Endothelial cell of umbilical vein (primary cell): ENCODE measurements at regions not wholly inside any gene's neighbourhood (a gene's known extent, or its start where the extent isn't known, plus 50 kb on each side); places are given as distances from the start of the nearest gene placed in this dataset.
A peak's percentile ranks its signal among the peaks of the same experiment; 100 is the strongest.

Source experiments
- BruUV-seq: library from RNA; stranded (reverse); fragments of 400-500 nt; replicated peaks from 2 replicates; lab custom pipeline; 2021; lab: Mats Ljungman, UMichigan
- CTCF ChIA-PET: fragments of 300-600, 350-600 bp; sonication (Branson Sonifier 250); formaldehyde crosslinking; loops from one replicate; lab custom pipeline; 2021; ENCODE audit warnings: antibody characterized with exemption, inconsistent platforms; lab: Charles Lee
- POLR2A ChIA-PET: fragments of 300-600, 350-600 bp; sonication (Branson Sonifier 250); formaldehyde crosslinking; loops from one replicate; lab custom pipeline; 2021; ENCODE audit warnings: antibody characterized with exemption, inconsistent platforms; lab: Charles Lee
- DNase-seq: peaks from one replicate; pipeline ENCODE4 v3.0.0-alpha.2; 2011; ENCODE audit warnings: low read depth, low spot score
- FAIRE-seq: peaks from 2 replicates; lab custom pipeline; 2011; peaks lifted over from hg19 to GRCh38; lab: Jason Lieb, UNC
- H2AFZ ChIP-seq: 2 replicates; pipeline ENCODE4 v1.6.0; 2012; ENCODE audit warnings: low read depth, low read length, control low read depth, inconsistent platforms
- H3K27ac ChIP-seq: 2 replicates; pipeline ENCODE4 v1.5.1; 2011; ENCODE audit warnings: low read depth, mild to moderate bottlenecking, control low read depth, low read length, moderate library complexity; ENCODE audit not compliant: insufficient read depth
- H3K27me3 ChIP-seq, 2 experiments: 2 replicates each; pipeline versions ENCODE4 v1.6.0 to v1.6.1; 2011; ENCODE audit warnings: low read length in 2 of 2, mixed read lengths in 1 of 2; ENCODE audit not compliant: control insufficient read depth in 2 of 2, insufficient read depth in 2 of 2
- H3K36me3 ChIP-seq, 2 experiments: 2 replicates in 1 of 2; 3 replicates in 1 of 2; pipeline ENCODE4 v1.5.1; 2011; ENCODE audit warnings: low read length in 2 of 2, mild to moderate bottlenecking in 1 of 2, moderate library complexity in 1 of 2; ENCODE audit not compliant: control insufficient read depth in 2 of 2, insufficient read depth in 2 of 2; ENCODE audit errors: extremely low read depth in 1 of 2
- H3K4me1 ChIP-seq: 3 replicates; pipeline ENCODE4 v1.5.1; 2011; ENCODE audit warnings: mild to moderate bottlenecking, low read length; ENCODE audit not compliant: control insufficient read depth, insufficient read depth; ENCODE audit errors: extremely low read depth
- H3K4me2 ChIP-seq: 2 replicates; pipeline ENCODE4 v1.6.1; 2011; ENCODE audit warnings: low read length, control low read depth, mixed read lengths; ENCODE audit not compliant: insufficient read depth
- H3K4me3 ChIP-seq, 3 experiments: fragments of 200-600 bp in 1 of 3; sonication (generic), shearing (Covaris generic) in 1 of 3; replicated peaks in 1 of 3; 2 replicates each; pipeline ENCODE4 v1.5.1; 2011 to 2016; ENCODE audit warnings: control low read depth in 3 of 3, low read length in 3 of 3, mild to moderate bottlenecking in 2 of 3, inconsistent platforms in 1 of 3, low read depth in 1 of 3, moderate library complexity in 1 of 3; ENCODE audit not compliant: insufficient read depth in 1 of 3
- H3K79me2 ChIP-seq: 2 replicates; pipeline ENCODE4 v1.6.0; 2012; ENCODE audit warnings: low read length, inconsistent platforms; ENCODE audit not compliant: control insufficient read depth, insufficient read depth
- H3K9ac ChIP-seq: replicated peaks from 2 replicates; pipeline ENCODE3; 2011; ENCODE audit warnings: low read length, control low read depth; ENCODE audit not compliant: insufficient read depth; ENCODE audit errors: extremely low read depth
- H3K9me1 ChIP-seq: replicated peaks from 3 replicates; pipeline ENCODE4 v1.6.0; 2011; ENCODE audit warnings: mild to moderate bottlenecking, low read length; ENCODE audit not compliant: control insufficient read depth, insufficient read depth; ENCODE audit errors: extremely low read depth
- H3K9me3 ChIP-seq: replicated peaks from 2 replicates; pipeline ENCODE4 v1.5.1; 2012; ENCODE audit warnings: low read length, inconsistent platforms; ENCODE audit not compliant: control insufficient read depth, insufficient read depth
- H4K20me1 ChIP-seq: replicated peaks from 2 replicates; pipeline ENCODE3; 2011; ENCODE audit warnings: mild to moderate bottlenecking, low read length; ENCODE audit not compliant: control insufficient read depth, insufficient read depth; ENCODE audit errors: extremely low read depth
- EZH2 ChIP-seq: IDR thresholded peaks from 2 replicates; pipeline ENCODE4 v1.6.1; 2012; ENCODE audit warnings: borderline replicate concordance, low read depth, mild to moderate bottlenecking, moderate library complexity, low read length, inconsistent platforms; ENCODE audit not compliant: severe bottlenecking
- FOS ChIP-seq: IDR thresholded peaks from 2 replicates; pipeline ENCODE4 v1.6.1; 2011; ENCODE audit warnings: mild to moderate bottlenecking, low read length, moderate library complexity, borderline replicate concordance; ENCODE audit not compliant: insufficient read depth
- GATA2 ChIP-seq: IDR thresholded peaks from 2 replicates; pipeline ENCODE4 v1.7.0; 2011; ENCODE audit warnings: low read depth, mild to moderate bottlenecking, moderate library complexity, mixed read lengths, low read length; ENCODE audit not compliant: insufficient read length, insufficient read depth
- JUN ChIP-seq: IDR thresholded peaks from 2 replicates; pipeline ENCODE4 v1.6.1; 2011; ENCODE audit warnings: borderline replicate concordance, low read depth; ENCODE audit not compliant: insufficient read length, insufficient read depth
- MYC ChIP-seq: IDR thresholded peaks from one replicate; pipeline ENCODE4 v1.6.1; 2011; ENCODE audit warnings: mild to moderate bottlenecking, low read depth, low read length
- POLR2A ChIP-seq: IDR thresholded peaks from 2 replicates; pipeline ENCODE4 v1.6.1; 2012; ENCODE audit warnings: low read depth, mild to moderate bottlenecking, control low read depth, low read length
- POLR2AphosphoS5 ChIP-seq: IDR thresholded peaks from 2 replicates; pipeline ENCODE4 v1.6.1; 2012; ENCODE audit warnings: low read depth, mild to moderate bottlenecking, control low read depth, low read length, moderate library complexity; ENCODE audit not compliant: insufficient read depth
- dilution Hi-C: fragments of 300-500 bp; cut with MboI; formaldehyde crosslinking; loops from one replicate; pipeline ENCODE4 v1.15.0; 2019; ENCODE audit warnings: low sequenced_read_pairs; ENCODE audit not compliant: extremely low pct_ligation_motif_present
- intact Hi-C: fragments of 100-400 bp; cut with micrococcal nuclease; formaldehyde crosslinking; loops from one replicate; pipeline ENCODE4 v1.10.0; 2022
- TF ChIP-seq, protein P1 (sequence below): IDR thresholded peaks from 2 replicates; pipeline ENCODE4 v1.6.1; 2011; ENCODE audit not compliant: insufficient read depth, insufficient read length
- TF ChIP-seq, protein P2 (sequence below), 2 donors: IDR thresholded peaks; 1 replicate in 1 of 2; 2 replicates in 1 of 2; pipeline ENCODE4 v1.5.1; 2011; ENCODE audit warnings: low read length in 2 of 2, mild to moderate bottlenecking in 2 of 2, moderate library complexity in 2 of 2, control low read depth in 1 of 2, inconsistent platforms in 1 of 2, low read depth in 1 of 2; ENCODE audit not compliant: insufficient read depth in 1 of 2; ENCODE audit errors: extremely low read depth in 1 of 2

DNA sequence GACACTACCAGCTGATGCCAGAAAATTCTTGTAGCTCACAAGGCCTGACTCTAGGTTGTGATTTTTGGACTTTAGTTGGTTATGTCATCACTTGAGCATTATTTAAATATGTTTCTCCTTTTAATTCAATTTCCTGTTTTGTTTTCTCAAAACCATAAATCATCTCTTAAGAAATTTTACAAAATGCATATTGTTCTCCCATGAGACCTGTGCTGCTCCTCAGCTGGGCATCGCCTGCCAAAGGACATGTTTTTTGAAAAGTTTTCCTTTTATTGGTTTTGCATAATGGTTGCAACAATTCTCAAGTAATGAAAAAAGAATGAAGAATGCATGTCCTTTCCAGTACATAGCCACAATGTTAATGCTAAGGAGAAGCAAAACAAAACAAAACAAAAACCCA lies 204.7 kb upstream of the LYPLAL1 start:
- no peaks in the 10 kb centered on the region for H3K27me3 ChIP-seq
- DNase-seq, result no peak
- H3K9ac ChIP-seq, result no peak overlapping the region
- H2AFZ ChIP-seq, result no peak overlapping the region
- no peaks in the 10 kb centered on the region for H3K4me1 ChIP-seq
- no peak overlapping the region for H3K4me2 ChIP-seq
- ChIA-PET CTCF (no interaction called here), POLR2A (no interaction called here)
- intact Hi-C loops (no loop called here), dilution Hi-C loops (no loop called here)
- no peak overlapping the region for H3K4me3 ChIP-seq
- H3K9me1 ChIP-seq, result no peaks in the 10 kb centered on the region
- H3K79me2 ChIP-seq, result no peaks in the 10 kb centered on the region
- no peak for FAIRE-seq
- H3K9me3 ChIP-seq, result no peaks in the 10 kb centered on the region
- no peaks in the 10 kb centered on the region for H4K20me1 ChIP-seq
- no peaks in the 10 kb centered on the region for H3K36me3 ChIP-seq
- H3K27ac ChIP-seq, result no peak overlapping the region
- BruUV-seq, result no TSS peak
- TF ChIP-seq GATA2, result no peak

DNA sequence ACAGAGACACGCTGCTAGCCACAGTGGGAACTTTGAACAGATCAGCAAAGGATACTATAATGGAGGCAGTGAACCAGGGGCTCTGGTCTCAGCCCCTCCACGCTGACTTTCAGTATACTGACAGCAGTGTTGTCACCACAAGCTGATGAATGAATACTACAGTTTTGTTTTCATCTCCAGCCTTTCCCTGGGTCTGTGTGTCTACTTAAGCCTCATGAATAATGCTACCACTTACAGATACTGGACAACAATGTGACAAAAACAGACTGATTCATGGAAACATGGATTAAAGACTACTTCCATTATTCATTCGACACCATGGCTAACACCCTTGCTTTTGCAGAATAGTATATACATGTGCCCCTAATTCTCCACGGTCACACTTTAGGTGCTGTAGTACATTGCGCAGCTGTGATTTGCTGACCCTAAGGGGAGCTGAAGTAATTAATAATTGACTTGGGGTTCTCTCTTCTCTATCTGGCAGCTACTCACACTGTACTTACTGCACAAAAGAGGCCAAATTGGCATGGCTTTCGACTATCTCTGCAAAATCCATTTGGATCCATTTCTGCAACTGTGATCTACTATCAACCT lies 203.2 kb upstream of the LYPLAL1 start:
- H3K9me3 ChIP-seq, result no peaks in the 10 kb centered on the region
- ChIA-PET POLR2A (no interaction called here), CTCF (no interaction called here)
- H3K4me1 ChIP-seq, result no peaks in the 10 kb centered on the region
- H3K9me1 ChIP-seq, result no peaks in the 10 kb centered on the region
- no peaks in the 10 kb centered on the region for H4K20me1 ChIP-seq
- BruUV-seq, result no TSS peak
- H3K79me2 ChIP-seq, result no peaks in the 10 kb centered on the region
- H3K4me2 ChIP-seq, result no peak overlapping the region
- H3K36me3 ChIP-seq, result no peaks in the 10 kb centered on the region
- DNase-seq, result no peak
- no peaks in the 10 kb centered on the region for H3K27me3 ChIP-seq
- no peak overlapping the region for H3K4me3 ChIP-seq
- intact Hi-C loops (no loop called here), dilution Hi-C loops (no loop called here)
- no peak overlapping the region for H2AFZ ChIP-seq
- H3K9ac ChIP-seq, result no peak overlapping the region
- peak; percentile 4 for FAIRE-seq
- no peak overlapping the region for H3K27ac ChIP-seq
- TF ChIP-seq, protein P1, sequence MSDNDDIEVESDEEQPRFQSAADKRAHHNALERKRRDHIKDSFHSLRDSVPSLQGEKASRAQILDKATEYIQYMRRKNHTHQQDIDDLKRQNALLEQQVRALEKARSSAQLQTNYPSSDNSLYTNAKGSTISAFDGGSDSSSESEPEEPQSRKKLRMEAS, result no peak
- TF ChIP-seq, protein P2, sequence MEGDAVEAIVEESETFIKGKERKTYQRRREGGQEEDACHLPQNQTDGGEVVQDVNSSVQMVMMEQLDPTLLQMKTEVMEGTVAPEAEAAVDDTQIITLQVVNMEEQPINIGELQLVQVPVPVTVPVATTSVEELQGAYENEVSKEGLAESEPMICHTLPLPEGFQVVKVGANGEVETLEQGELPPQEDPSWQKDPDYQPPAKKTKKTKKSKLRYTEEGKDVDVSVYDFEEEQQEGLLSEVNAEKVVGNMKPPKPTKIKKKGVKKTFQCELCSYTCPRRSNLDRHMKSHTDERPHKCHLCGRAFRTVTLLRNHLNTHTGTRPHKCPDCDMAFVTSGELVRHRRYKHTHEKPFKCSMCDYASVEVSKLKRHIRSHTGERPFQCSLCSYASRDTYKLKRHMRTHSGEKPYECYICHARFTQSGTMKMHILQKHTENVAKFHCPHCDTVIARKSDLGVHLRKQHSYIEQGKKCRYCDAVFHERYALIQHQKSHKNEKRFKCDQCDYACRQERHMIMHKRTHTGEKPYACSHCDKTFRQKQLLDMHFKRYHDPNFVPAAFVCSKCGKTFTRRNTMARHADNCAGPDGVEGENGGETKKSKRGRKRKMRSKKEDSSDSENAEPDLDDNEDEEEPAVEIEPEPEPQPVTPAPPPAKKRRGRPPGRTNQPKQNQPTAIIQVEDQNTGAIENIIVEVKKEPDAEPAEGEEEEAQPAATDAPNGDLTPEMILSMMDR (IDR thresholded peaks at IDR 0.05; ENCODE audit: extremely low read depth in 1 of 2, insufficient read depth in 1 of 2, low read depth in 1 of 2, low read length in 2 of 2), result no peak
- TF ChIP-seq GATA2, result no peak
- no peak for TF ChIP-seq JUN
- TF ChIP-seq EZH2, result no peak
- TF ChIP-seq FOS, result no peak
- TF ChIP-seq POLR2A, result no peak
- TF ChIP-seq POLR2AphosphoS5, result no peak
- no peak for TF ChIP-seq MYC
